Fibroblast of skin of left biceps (primary cell): ENCODE measurements at regions not wholly inside any gene's neighbourhood (a gene's known extent, or its start where the extent isn't known, plus 50 kb on each side); places are given as distances from the start of the nearest gene placed in this dataset.
A peak's percentile ranks its signal among the peaks of the same experiment; 100 is the strongest.

Experiments
- DNase-seq, 2 experiments: peaks; one replicate each; pipeline ENCODE4 v3.0.0-alpha.2; 2013; ENCODE audit warnings: low read depth in 2 of 2

GRCh38 chr4:30314001-30314400 lies 406.2 kb upstream of the PCDH7 start:
- DNase-seq, result no peak

- no peak for DNase-seq
Observed at GRCh38 chr4:30330894-30331652, 389.1 kb upstream of the PCDH7 start.

- no peak for DNase-seq
Observed at GRCh38 chr4:30341731-30342130, 378.4 kb upstream of the PCDH7 start.

GRCh38 chr4:30350288-30350687 lies 369.9 kb upstream of the PCDH7 start:
- no peak for DNase-seq

- no peak for DNase-seq
Observed at GRCh38 chr4:30354605-30355004, 365.6 kb upstream of the PCDH7 start.

GRCh38 chr4:30362436-30362835 lies 357.7 kb upstream of the PCDH7 start:
- no peak for DNase-seq

- DNase-seq, result no peak
Observed at GRCh38 chr4:30370105-30370504, 350.1 kb upstream of the PCDH7 start.

- peak; percentile 12 to 18 for DNase-seq
Observed at GRCh38 chr4:30380404-30380998, 339.7 kb upstream of the PCDH7 start.

GRCh38 chr4:30385650-30386049 lies 334.5 kb upstream of the PCDH7 start:
- DNase-seq, result no peak

- DNase-seq, result no peak
Observed at GRCh38 chr4:30386266-30386895, 333.8 kb upstream of the PCDH7 start.

GRCh38 chr4:30395902-30396301 lies 324.3 kb upstream of the PCDH7 start:
- no peak for DNase-seq

- no peak for DNase-seq
Observed at GRCh38 chr4:30396772-30397475, 323.2 kb upstream of the PCDH7 start.

GRCh38 chr4:30399476-30399875 lies 320.7 kb upstream of the PCDH7 start:
- no peak for DNase-seq

GRCh38 chr4:30402276-30402675 lies 317.9 kb upstream of the PCDH7 start:
- no peak for DNase-seq

- DNase-seq, result no peak
Observed at GRCh38 chr4:30413915-30414314, 306.3 kb upstream of the PCDH7 start.

GRCh38 chr4:30416547-30416946 lies 303.6 kb upstream of the PCDH7 start:
- DNase-seq, result no peak

GRCh38 chr4:30427932-30428331 lies 292.2 kb upstream of the PCDH7 start:
- DNase-seq, result no peak

GRCh38 chr4:30429813-30430761 lies 290.1 kb upstream of the PCDH7 start:
- DNase-seq, result peak; percentile 41 to 53

- DNase-seq, result no peak
Observed at GRCh38 chr4:30434656-30435055, 285.5 kb upstream of the PCDH7 start.

GRCh38 chr4:30436394-30436793 lies 283.8 kb upstream of the PCDH7 start:
- no peak for DNase-seq

GRCh38 chr4:30437316-30437715 lies 282.9 kb upstream of the PCDH7 start:
- no peak for DNase-seq
